Eye (tissue), 1 donor: ENCODE measurements at regions not wholly inside any gene's neighbourhood (a gene's known extent, or its start where the extent isn't known, plus 50 kb on each side); places are given as distances from the start of the nearest gene placed in this dataset.
"Not testable (repeated sequence)": the region's sequence is repeated elsewhere in the genome, so short reads cannot be mapped to it uniquely, and the experiment has no call there.

Experiments
- DNase-seq: peaks from one replicate; pipeline ENCODE4 v3.0.0-alpha.2; 2015

DNA sequence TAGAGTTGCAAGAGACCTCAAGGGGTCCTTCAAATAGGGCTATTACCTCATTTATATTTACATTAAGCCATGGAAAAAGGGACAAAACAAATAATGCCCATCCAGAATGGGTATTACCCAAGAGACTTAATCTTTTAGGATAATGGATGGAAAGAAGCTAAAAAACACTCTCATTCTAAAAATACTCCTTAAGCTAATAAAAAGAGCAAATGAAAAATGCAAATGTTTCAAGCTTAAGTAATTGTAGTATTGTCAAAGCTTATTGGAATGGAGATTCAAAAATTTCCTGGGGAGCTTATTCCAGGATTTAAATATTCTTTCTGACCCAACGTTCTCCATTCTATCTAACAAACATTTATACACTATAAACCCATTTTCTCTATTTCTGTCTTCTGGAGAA, 107.8 kb upstream of the SPIN4 start:
- no peak for DNase-seq

DNA sequence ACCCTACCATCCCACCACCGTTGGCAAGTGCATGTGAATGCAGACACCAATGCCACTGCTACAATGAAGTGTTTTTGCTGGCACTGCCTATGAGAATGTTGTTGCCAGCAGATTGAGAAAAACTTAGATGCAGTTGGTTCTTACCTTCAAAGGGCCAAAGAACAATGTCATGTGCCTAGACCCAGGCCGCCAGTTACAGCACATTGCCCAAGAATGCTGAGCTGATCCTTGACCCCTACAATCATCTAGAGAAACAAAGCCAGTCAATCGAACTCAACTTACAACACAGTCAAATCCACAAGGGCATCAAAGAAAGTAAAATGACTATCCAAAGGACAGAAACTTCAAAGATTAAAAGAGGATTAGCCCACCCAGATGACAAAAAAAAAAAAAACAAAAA, 102.4 kb upstream of the SPIN4 start:
- no peak for DNase-seq

DNA sequence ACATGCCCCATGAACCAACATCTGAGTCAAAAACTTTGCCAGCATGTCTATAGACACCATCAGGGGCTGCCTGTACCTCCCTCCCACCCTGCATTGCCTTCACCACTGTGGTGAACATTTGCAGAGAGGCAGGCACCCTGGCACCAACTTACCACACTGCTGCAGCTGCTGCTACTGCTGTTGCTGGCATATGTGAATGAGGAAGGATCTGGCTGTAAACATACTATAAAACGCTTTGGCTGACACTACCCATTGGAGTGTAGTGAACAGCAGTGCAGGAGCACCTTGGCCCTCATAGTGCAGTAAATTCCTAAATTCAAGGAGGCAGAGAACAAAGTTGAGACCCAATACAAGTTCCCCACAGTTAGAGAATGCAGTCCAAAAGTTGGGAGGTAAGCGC, 90.6 kb upstream of the SPIN4 start:
- DNase-seq = no peak

DNA sequence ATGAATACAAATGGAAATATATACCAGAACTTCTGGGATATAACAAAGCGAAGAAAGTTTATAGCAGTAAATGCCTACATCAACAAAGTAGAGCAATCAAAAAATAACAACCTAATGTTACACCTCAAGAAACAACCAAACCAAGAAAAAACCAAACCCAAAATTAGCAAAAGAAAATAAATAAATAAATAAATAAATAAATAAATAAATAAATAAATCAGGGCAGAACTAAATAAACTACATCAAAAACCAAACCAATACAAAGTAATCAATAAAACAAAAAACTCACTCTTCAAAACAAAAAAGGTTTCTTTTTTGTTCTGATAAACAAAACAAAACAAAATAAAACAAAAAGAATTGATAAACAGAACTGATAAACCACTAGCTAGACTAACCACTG, 88.4 kb upstream of the SPIN4 start:
- DNase-seq = no peak

DNA sequence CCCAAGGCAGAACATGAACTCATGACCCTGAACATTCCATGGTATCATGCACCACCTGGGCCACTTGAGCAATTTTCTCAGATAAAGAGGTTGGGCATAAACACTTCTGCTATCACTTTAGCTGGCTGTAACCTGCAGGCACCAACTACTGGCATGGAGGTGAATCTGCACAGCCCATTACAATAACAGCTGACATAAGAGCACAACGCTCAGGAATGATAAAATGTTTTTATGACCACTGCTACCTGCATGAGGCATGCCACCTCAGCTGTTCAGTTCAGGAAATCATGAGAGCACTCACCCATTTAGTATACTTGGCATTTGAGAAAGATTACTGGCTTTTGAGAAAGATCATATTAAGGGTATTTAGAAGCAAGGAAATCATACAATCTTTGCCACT, 85.7 kb upstream of the SPIN4 start:
- no peak for DNase-seq

DNA sequence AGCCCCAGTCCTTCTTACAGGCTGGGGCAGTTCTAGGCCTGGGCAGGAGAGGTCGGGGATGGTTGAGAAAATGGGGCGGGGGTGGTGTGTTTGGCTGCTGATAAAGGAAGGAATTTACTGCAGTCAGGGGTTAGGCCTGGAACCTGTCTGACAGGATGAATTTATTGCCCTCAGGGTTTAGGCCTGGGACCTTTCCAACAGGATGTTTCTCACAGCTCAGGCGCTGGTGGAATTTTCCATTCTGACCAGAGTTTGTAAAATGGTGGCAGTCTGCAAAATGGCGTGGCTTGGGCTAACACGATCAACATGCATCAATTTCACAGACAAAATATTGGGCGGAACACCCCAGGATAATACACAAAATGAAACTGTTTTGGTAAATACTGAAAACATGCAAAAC, 83.5 kb upstream of the SPIN4 start:
- DNase-seq = no peak

DNA sequence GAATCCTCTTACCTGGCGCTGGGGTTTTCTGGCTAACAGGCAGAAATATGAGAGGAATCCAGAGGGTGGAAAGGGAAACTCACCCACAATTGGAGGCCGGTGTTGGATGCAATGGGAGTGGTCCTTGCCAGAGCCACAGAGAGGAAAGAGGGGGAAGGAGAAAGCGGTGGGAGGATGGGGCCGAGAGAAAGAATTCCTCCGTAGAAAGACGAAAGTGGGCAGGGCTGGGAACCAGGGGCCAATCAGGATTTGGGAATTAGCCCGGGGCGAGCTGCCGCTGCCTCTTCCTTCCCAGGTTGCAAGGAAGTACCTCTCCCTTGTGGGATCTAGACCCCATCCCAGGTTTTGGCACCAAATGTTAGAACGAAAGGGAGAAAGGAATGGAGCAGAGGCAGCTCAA, 83.1 kb upstream of the SPIN4 start:
- DNase-seq = no peak

DNA sequence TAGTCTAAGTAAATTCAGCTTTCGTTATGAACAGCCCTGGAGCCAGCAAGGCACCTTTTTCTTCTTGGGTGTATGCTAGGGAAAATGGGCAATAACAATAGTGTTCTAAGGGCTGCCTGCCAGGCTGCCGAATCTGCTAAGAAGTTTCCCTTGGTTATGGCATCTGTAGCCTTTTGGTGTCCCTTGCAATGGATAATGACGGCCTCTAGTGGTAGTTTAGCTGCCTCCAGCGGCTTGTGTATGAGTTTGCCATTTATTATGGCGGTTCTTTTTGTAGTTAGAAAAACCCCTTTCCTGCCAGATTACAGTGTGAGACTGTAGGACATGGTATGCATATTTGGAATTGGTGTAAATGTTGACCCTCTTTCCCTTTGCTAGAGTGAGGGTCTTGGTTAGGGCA, 78.9 kb upstream of the SPIN4 start:
- no peak for DNase-seq

DNA sequence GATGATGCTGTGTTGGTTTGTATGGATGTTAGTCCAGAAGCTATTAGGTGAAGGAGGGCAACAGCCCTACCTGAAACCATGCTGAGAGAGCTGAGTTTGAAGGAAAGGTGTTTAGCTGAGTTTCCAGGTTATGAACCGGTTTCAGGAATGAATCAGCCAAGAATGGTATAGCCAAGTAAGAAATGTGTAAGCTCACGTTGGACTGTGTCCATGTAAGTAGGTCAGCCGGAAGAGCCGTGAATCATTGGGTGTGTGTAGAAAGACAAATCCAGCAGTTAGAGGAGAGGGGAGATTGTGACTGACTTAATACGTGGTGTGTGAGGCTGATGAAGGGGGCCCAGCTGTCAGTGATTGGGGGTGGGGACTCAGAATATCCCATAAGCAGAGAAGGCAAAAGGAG, 77.2 kb upstream of the SPIN4 start:
- no peak for DNase-seq

DNA sequence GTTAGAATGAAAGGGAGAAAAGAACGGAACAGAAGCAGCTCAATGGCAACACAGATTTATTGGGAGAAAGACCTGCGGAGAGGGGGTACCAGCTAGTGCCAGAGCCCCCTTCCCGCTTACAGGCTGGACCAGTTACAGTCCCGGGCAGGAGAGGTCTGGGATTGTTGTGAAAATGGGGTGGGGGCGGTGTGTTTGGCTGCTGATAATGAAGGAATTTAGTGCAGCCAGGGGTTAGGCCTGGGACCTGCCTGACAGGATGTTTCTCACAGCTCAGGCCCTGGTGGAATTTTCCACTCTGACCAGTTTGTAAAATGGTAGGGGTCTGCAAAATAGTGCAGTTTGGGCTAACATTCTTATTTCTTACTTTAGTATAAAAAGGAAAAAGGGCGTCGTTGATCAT, 75.4 kb upstream of the SPIN4 start:
- no peak for DNase-seq

DNA sequence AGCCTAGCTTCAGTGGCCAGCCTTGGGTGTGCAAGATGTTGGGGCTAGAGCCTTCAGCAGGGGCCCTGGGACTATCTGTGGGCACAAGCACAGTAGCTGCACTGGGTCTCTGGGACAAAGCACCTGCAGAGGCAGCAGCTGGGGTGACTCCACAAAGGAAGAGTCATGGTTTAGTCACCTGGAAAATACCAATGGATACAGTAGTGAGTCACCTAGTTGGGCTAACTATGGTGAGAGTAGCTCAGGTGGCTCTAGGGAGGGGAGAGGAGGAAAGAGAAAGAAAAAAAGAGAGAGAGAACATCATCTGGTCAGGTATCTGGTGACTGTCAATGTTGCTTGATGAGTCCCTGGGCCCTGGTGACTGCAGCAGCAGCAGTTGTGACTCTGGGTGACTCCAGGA, 72.9 kb upstream of the SPIN4 start:
- DNase-seq = no peak

DNA sequence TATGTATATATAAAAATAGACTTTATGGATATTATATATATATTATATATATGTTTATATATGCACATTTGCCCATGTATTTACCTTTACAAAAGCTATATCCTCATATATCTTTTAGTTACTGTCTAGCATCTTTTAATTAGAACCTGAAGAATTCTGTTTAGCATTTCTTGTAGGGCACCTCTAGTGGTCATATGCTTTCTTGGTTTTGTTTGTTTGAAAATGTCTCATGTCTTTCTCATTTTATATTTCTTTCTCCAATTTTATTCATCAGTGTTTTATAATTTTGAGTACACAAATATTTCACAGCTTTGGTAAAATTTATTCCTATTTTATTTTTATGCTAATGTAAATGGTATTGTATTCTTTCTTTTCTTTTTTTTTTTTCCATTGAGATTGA, 70.3 kb upstream of the SPIN4 start:
- DNase-seq = no peak

DNA sequence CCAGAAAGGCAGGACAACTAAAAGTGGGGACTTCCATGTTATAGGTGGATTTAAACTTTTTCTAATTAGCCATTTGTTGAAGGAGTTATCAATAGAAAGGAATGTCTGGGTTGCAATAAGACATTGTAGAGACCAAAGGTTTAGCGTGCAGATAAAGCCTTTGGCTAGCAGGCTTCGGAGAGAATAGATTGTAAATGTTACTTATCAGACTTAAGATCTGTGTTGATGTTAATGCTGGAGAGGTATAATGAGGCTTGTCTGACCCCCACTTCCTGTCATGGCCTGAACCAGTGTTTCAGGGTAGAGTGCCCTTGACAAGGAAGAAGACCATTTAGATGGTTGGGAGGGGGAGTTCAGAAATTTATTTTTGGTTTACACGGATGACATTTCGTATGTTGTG, 67.1 kb upstream of the SPIN4 start:
- no peak for DNase-seq

DNA sequence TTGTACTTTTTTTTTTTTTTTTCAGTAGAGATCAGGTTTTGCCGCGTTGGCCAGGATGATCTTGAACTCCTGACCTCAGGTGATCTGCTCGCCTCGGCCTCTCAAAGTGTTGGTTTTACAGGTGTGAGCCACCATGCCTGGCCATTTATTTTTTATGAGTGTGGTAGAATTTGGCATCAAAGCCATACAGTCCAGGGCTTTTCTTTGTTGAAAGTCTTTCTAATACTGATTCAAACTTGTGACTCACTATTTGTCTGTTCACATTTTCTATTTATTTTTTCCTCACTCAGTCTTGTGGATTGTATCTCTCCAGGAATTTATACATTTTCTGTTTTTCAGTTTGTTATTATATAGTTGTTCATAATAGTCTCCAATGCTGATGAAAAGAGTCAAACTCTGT, 66.5 kb upstream of the SPIN4 start:
- no peak for DNase-seq

DNA sequence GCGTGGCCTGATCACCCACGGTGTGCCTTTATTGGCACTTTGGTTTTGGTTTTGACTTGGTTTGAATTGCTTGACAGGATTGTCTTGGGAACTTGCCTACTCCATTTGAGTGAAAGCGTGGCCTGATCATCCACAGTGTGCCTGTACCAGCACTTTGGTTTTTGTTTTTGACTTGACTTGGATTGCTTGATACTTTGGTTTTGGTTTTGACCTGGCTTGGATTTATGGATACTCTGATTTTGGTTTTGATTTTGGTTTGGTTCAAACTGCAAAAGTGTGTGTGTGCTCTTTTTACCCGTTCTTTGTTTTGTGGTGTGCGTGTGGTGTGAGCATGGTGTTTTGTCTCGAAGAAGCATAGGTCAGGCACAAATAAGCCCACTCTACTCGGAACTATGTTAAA, 58.8 kb upstream of the SPIN4 start:
- DNase-seq = not testable (repeated sequence)

DNA sequence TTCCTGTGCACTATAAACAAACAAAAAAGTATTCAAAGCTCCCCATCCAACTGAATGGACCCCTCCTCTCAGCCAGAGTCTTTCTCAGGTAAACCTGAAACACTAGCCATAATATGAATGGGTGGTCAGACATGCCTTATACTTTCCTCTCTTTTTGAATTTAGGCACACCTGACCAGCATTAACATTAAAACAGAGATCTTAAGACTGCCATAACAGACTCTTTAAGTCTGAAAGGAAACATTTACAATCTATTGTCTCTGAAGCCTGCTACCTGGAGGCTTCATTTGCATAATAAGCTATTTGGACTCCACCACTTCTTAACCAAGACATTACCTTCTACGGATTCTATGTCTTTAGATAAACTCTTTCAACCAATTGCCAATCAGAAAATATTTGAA, 56.9 kb upstream of the SPIN4 start:
- no peak for DNase-seq

DNA sequence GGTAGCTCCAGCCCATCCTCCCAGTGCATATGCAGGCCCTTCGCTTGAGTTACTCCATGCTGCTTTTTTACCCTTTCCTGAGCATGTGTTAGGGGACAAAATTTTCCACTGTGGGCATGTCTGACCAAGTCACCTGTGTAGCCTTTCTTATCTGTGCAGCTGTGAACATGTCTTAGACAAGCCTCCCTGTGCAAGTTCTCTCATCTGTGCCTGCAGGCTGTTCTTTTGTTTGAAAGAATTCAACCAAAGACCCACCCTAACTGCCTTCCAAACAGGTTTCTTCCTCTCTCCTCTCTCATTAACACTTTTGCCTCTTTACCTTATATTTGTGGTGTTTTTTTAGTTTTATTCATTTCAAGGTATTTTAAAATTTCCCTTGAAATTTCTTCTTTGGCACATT, 53.2 kb upstream of the SPIN4 start:
- DNase-seq = no peak

DNA sequence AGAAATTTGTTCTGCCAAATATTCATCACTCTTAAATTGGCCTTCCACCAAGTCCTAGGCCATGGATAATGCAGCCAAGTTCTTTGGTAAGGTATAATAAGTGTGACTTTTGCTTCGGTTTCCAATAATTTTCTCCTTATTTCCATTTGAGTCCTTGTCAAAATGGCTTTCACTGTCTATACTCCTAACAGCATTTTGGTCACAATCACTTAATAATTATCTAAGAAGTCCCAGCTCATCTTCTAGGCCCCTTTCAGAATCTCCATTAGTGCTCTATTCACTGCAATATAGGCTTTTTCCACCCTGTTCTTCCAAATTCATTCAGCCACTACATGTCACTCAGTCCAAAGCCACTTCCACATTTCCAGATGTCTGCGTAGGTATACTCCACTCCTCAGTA, 51.0 kb upstream of the SPIN4 start:
- DNase-seq = no peak
